GM20000 (cell line): ENCODE measurements at regions not wholly inside any gene's neighbourhood (a gene's known extent, or its start where the extent isn't known, plus 50 kb on each side); places are given as distances from the start of the nearest gene placed in this dataset.

Experiments
- DNase-seq: peaks from one replicate; pipeline ENCODE4 v3.0.0; 2012; ENCODE audit warnings: low spot score
- TF ChIP-seq, protein P1 (sequence below): IDR thresholded peaks from 2 replicates; pipeline ENCODE4 v1.5.1; 2012; ENCODE audit warnings: mild to moderate bottlenecking, control low read depth; ENCODE audit errors: extremely low read depth, missing control alignments

DNA sequence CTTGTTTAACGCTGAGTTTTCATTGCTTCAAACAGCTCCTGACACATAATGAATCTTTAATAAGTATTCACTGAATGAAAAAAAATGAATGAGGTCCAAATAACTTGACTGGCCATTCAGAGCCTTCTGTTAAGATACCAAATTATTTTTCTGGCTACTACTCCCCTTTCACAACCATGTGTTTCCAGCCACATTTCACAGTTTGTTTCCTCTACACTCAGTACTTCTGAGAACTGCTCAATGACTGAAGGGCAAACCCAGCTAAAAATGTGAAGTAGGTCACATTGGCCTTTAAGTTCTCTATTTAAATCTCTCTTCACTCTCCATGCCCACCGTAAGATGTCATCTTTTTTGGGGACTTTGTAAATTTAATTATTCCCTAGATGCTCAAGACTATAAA is 78.4 kb upstream of the KRR1 start:
- no peak for DNase-seq

GRCh38 chr12:75587340-75588106 is 76.1 kb upstream of the KRR1 start:
- DNase-seq, result no peak
- TF ChIP-seq, protein P1, sequence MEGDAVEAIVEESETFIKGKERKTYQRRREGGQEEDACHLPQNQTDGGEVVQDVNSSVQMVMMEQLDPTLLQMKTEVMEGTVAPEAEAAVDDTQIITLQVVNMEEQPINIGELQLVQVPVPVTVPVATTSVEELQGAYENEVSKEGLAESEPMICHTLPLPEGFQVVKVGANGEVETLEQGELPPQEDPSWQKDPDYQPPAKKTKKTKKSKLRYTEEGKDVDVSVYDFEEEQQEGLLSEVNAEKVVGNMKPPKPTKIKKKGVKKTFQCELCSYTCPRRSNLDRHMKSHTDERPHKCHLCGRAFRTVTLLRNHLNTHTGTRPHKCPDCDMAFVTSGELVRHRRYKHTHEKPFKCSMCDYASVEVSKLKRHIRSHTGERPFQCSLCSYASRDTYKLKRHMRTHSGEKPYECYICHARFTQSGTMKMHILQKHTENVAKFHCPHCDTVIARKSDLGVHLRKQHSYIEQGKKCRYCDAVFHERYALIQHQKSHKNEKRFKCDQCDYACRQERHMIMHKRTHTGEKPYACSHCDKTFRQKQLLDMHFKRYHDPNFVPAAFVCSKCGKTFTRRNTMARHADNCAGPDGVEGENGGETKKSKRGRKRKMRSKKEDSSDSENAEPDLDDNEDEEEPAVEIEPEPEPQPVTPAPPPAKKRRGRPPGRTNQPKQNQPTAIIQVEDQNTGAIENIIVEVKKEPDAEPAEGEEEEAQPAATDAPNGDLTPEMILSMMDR, result no peak

More for the DNA sequence above, 78.4 kb upstream of the KRR1 start:
- TF ChIP-seq, protein P1, result no peak

DNA sequence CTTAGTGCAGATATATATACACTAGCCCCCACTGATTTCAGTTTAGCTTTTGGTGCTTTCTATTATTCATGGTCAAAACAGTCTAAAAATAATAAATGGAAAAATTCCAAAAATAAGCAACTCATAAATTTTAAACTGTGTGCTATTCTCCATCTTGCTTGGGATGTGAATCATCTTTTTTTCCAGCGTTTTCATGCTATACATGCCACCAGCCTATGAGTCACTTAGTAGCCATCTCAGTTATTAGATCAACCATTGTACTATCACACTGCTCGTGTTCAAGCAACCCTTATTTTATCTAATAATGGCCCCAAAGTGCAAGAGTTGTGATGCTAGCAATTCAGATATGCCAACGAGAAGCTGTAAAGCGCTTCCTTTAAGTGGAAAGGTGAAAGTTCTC is 73.9 kb upstream of the KRR1 start:
- no peak for DNase-seq
- TF ChIP-seq, protein P1, result no peak

DNA sequence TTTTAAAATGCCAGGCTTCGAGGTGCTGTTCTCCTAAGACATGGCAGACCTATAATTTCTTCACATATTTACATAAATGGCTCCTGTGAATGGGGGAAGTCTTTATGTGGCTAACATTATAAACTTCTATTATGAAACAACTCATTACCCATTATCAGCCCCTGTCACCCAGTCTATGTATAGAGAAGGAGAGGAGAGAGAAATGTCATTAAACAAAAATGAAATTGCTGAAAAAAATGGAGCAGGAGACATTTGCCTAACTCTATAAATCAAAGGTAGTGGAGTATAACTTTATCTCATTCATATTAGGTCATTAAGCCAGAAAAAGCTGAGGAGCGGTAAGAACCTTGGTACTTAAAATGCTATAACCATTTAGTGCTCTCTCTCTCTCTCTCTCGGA is 71.9 kb upstream of the KRR1 start:
- DNase-seq, result no peak
- TF ChIP-seq, protein P1, result no peak

DNA sequence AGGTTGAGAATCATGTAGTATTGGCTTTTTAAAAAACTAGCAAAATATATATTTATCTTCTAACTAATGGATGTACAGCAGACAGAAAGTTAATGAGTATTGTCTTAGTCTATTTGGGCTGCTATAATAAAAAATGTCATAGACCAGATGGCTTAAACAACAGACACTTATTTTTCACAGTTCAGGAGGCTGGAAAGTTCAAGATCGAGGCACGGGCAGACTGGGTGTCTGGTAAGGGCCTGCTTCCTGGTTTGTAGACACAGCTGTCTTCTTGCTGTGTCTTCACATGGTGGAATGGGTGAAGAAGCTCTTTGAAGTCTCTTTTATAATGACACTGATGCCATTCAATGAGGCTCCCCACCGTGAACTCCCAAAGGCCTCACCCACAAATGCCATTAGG is 70.1 kb upstream of the KRR1 start:
- DNase-seq, result no peak
- TF ChIP-seq, protein P1, result no peak

- DNase-seq, result no peak
- TF ChIP-seq, protein P1, result no peak
Observed at GRCh38 chr12:75579552-75579951, 68.1 kb upstream of the KRR1 start.

- DNase-seq, result no peak
- TF ChIP-seq, protein P1, result no peak
Observed at GRCh38 chr12:75578546-75578945, 67.1 kb upstream of the KRR1 start.
